Gastrocnemius medialis (tissue), 4 donors: ENCODE measurements at regions not wholly inside any gene's neighbourhood (a gene's known extent, or its start where the extent isn't known, plus 50 kb on each side); places are given as distances from the start of the nearest gene placed in this dataset.

Experiments used
- POLR2A ChIP-seq, 2 donors: fragments of 450-650 bp; IDR thresholded peaks; one replicate each; pipeline ENCODE4 v1.6.1; 2017; ENCODE audit warnings: antibody characterized with exemption in 2 of 2, mild to moderate bottlenecking in 2 of 2, moderate library complexity in 2 of 2
- TF ChIP-seq, protein P1 (sequence below), 5 experiments: fragments of 450-650 bp in 3 of 5; fragments of 200-600 bp in 2 of 5; sonication (generic) in 2 of 5; IDR thresholded peaks in 4 of 5; conservative IDR thresholded peaks in 1 of 5; 1 replicate in 4 of 5; 2 replicates in 1 of 5; pipeline ENCODE4 v1.5.1; 2016 to 2019; ENCODE audit warnings: antibody characterized with exemption in 5 of 5, mild to moderate bottlenecking in 3 of 5, moderate library complexity in 3 of 5

DNA sequence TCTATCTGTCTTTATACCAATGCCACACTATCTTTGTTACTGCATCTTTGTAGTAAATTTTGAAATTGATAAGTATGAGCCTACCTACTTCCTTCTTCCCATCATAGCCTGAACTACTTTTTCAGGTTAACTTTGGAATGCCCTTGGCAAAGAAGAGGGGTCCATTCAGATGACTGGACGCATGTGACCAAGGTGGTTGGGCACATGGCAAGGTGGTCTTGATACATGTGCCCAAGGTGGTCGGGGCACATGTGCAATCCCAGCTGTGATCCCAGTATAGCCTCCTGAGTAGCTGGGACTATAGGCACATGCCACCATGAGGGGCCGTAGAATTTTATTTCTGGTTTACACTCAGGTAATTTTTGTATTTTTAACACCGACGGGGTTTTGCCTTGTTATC, 330.2 kb downstream of the GABRB3 start:
- TF ChIP-seq POLR2A (IDR thresholded peaks at IDR 0.05): no peak
- TF ChIP-seq, protein P1, sequence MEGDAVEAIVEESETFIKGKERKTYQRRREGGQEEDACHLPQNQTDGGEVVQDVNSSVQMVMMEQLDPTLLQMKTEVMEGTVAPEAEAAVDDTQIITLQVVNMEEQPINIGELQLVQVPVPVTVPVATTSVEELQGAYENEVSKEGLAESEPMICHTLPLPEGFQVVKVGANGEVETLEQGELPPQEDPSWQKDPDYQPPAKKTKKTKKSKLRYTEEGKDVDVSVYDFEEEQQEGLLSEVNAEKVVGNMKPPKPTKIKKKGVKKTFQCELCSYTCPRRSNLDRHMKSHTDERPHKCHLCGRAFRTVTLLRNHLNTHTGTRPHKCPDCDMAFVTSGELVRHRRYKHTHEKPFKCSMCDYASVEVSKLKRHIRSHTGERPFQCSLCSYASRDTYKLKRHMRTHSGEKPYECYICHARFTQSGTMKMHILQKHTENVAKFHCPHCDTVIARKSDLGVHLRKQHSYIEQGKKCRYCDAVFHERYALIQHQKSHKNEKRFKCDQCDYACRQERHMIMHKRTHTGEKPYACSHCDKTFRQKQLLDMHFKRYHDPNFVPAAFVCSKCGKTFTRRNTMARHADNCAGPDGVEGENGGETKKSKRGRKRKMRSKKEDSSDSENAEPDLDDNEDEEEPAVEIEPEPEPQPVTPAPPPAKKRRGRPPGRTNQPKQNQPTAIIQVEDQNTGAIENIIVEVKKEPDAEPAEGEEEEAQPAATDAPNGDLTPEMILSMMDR (IDR thresholded peaks at IDR 0.05 in 4 of 5, conservative IDR thresholded peaks at IDR 0.05 in 1 of 5): no peak
